Calu3 (cell line): ENCODE measurements at regions not wholly inside any gene's neighbourhood (a gene's known extent, or its start where the extent isn't known, plus 50 kb on each side); places are given as distances from the start of the nearest gene placed in this dataset.

ENCODE experiments used
- BruUV-seq: library from RNA; stranded (reverse); fragments of 400-500 nt; replicated peaks from 2 replicates; lab custom pipeline; 2021; lab: Mats Ljungman, UMichigan
- CTCF ChIA-PET: fragments of 300-600 bp; sonication (Branson Sonifier 250); formaldehyde crosslinking; loops from one replicate; lab custom pipeline; 2022; ENCODE audit warnings: antibody characterized with exemption; lab: Charles Lee
- DNase-seq: peaks from one replicate; pipeline ENCODE4 v3.0.0; 2022
- H3K27ac Mint-ChIP-seq: one replicate; pipeline ENCODE4 v1.8.0; 2022; ENCODE audit warnings: mixed read lengths; ENCODE audit not compliant: unreplicated experiment
- H3K27me3 Mint-ChIP-seq: one replicate; pipeline ENCODE4 v1.8.0; 2022; ENCODE audit warnings: mixed read lengths; ENCODE audit not compliant: unreplicated experiment
- H3K36me3 Mint-ChIP-seq: one replicate; pipeline ENCODE4 v1.8.0; 2022; ENCODE audit warnings: mild to moderate bottlenecking, moderate library complexity, mixed read lengths; ENCODE audit not compliant: insufficient read depth, unreplicated experiment
- H3K4me1 Mint-ChIP-seq: one replicate; pipeline ENCODE4 v1.8.0; 2022; ENCODE audit warnings: mild to moderate bottlenecking, low read depth, mixed read lengths; ENCODE audit not compliant: unreplicated experiment
- H3K4me3 Mint-ChIP-seq: one replicate; pipeline ENCODE4 v1.8.0; 2022; ENCODE audit warnings: mild to moderate bottlenecking, low read depth, moderate library complexity, mixed read lengths; ENCODE audit not compliant: unreplicated experiment
- H3K9me3 Mint-ChIP-seq: one replicate; pipeline ENCODE4 v1.8.0; 2022; ENCODE audit warnings: low read depth, mixed read lengths; ENCODE audit not compliant: unreplicated experiment
- CTCF ChIP-seq: fragments of 200-600 bp; IDR thresholded peaks from one replicate; pipeline ENCODE4 v1.8.0; 2022; ENCODE audit warnings: antibody characterized with exemption; ENCODE audit not compliant: unreplicated experiment
- intact Hi-C: fragments of 100-400 bp; cut with micrococcal nuclease; formaldehyde crosslinking; loops from one replicate; pipeline ENCODE4 v1.10.0; 2022; ENCODE audit not compliant: unreplicated experiment

GRCh38 chr9:87267251-87268070 lies 230.2 kb upstream of the DAPK1 start:
- no peak for DNase-seq
- H3K36me3 Mint-ChIP-seq, result no peaks in the 10 kb centered on the region
- no peak for TF ChIP-seq CTCF
- H3K4me3 Mint-ChIP-seq, result no peak overlapping the region
- CTCF ChIA-PET, result no interaction called here
- no TSS peak for BruUV-seq
- intact Hi-C loops, result no loop called here
- H3K4me1 Mint-ChIP-seq, result peaks cover 14% of the 10 kb centered on the region
- H3K27me3 Mint-ChIP-seq, result no peaks in the 10 kb centered on the region
- H3K27ac Mint-ChIP-seq, result no peak overlapping the region
- no peaks in the 10 kb centered on the region for H3K9me3 Mint-ChIP-seq

- CTCF ChIA-PET, result no interaction called here
- DNase-seq, result no peak
- Mint-ChIP-seq H3K4me1 (peaks cover 14% of the 10 kb centered on the region), H3K36me3 (no peaks in the 10 kb centered on the region), H3K27ac (no peak overlapping the region), H3K27me3 (peaks cover 9% of the 10 kb centered on the region), H3K4me3 (no peak overlapping the region), H3K9me3 (no peaks in the 10 kb centered on the region)
- TF ChIP-seq CTCF, result no peak
- intact Hi-C loops, result no loop called here
- no TSS peak for BruUV-seq
Measured at GRCh38 chr9:87269296-87270176, 228.1 kb upstream of the DAPK1 start.

- intact Hi-C loops, result no loop called here
- Mint-ChIP-seq H3K27ac (no peak overlapping the region), H3K27me3 (peaks cover 17% of the 10 kb centered on the region), H3K36me3 (no peaks in the 10 kb centered on the region), H3K4me1 (peaks cover 14% of the 10 kb centered on the region), H3K9me3 (no peaks in the 10 kb centered on the region), H3K4me3 (no peak overlapping the region)
- DNase-seq, result peak; percentile 9
- CTCF ChIA-PET, result no interaction called here
- BruUV-seq, result no TSS peak
- no peak for TF ChIP-seq CTCF
Measured at GRCh38 chr9:87270221-87270847, 227.3 kb upstream of the DAPK1 start.

DNA sequence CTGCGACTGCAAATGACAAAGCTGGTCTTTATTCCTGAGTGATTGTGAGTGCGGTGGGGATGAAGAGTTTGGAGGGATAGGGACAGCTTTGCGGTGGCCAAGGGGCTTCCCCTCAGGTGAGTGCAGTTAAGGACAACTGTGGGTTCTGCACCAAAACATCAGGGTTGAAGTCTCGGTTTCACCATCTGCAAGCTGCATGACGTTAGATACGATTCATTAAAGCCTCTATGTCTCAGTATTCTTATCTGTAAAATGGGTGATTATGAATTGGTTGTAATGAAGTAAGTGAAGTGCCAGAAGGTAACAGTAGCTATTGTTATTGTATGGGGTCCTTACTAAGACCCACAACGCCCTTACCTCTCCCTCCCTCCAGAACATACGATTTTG lies 226.8 kb upstream of the DAPK1 start:
- Mint-ChIP-seq H3K9me3 (no peaks in the 10 kb centered on the region), H3K27ac (no peak overlapping the region), H3K4me1 (peaks cover 14% of the 10 kb centered on the region), H3K4me3 (no peak overlapping the region), H3K36me3 (no peaks in the 10 kb centered on the region), H3K27me3 (peaks cover 17% of the 10 kb centered on the region)
- TF ChIP-seq CTCF, result no peak
- CTCF ChIA-PET, result no interaction called here
- DNase-seq, result no peak
- no TSS peak for BruUV-seq
- intact Hi-C loops, result no loop called here
